ENCODE measurements at regions not wholly inside any gene's neighbourhood (a gene's known extent, or its start where the extent isn't known, plus 50 kb on each side); places are given as distances from the start of the nearest gene placed in this dataset.

GRCh38 chr12:32043928-32044549 lies 62.6 kb upstream of the BICD1 start:
- H3K4me3 ChIP-seq (ENCODE audit: low read length), result peak overlapping the region; percentile 51
- no peaks in the 10 kb centered on the region for H3K27me3 ChIP-seq (ENCODE audit: control insufficient read depth, insufficient read depth, low read length, poor library complexity, severe bottlenecking)
- no peak overlapping the region for H3K9ac ChIP-seq (ENCODE audit: extremely low read depth, low read length, poor library complexity, severe bottlenecking)
- Mint-ChIP-seq H3K9me3 (peaks cover 79% of the 10 kb centered on the region), H3K4me3 (no peak overlapping the region), H3K27ac (no peak overlapping the region), H3K4me1 (peaks cover 31% of the 10 kb centered on the region), H3K36me3 (ENCODE audit: low read depth) (peaks cover 33% of the 10 kb centered on the region), H3K27me3 (ENCODE audit: insufficient read depth) (peaks cover 2% of the 10 kb centered on the region)
- H3K27ac ChIP-seq (ENCODE audit: low read depth, low read length), result no peak overlapping the region
- peaks cover 55% of the 10 kb centered on the region for H3K9me3 ChIP-seq (ENCODE audit: control insufficient read depth, low read length)
- TF ChIP-seq, protein P1, sequence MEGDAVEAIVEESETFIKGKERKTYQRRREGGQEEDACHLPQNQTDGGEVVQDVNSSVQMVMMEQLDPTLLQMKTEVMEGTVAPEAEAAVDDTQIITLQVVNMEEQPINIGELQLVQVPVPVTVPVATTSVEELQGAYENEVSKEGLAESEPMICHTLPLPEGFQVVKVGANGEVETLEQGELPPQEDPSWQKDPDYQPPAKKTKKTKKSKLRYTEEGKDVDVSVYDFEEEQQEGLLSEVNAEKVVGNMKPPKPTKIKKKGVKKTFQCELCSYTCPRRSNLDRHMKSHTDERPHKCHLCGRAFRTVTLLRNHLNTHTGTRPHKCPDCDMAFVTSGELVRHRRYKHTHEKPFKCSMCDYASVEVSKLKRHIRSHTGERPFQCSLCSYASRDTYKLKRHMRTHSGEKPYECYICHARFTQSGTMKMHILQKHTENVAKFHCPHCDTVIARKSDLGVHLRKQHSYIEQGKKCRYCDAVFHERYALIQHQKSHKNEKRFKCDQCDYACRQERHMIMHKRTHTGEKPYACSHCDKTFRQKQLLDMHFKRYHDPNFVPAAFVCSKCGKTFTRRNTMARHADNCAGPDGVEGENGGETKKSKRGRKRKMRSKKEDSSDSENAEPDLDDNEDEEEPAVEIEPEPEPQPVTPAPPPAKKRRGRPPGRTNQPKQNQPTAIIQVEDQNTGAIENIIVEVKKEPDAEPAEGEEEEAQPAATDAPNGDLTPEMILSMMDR (conservative IDR thresholded peaks at IDR 0.05), result no peak
- WGBS, 2 experiments (ENCODE audit: insufficient coverage in 1 of 2, insufficient read length in 1 of 2), result 79 to 89% methylated on average over 8 to 9 of the region's 9 CpGs
- peaks cover 4% of the 10 kb centered on the region for H3K4me1 ChIP-seq (ENCODE audit: control insufficient read depth, insufficient read depth, low read length)
- no peaks in the 10 kb centered on the region for H3K36me3 ChIP-seq (ENCODE audit: control insufficient read depth, insufficient read depth, low read length)
- no peak for DNase-seq

- Histone ChIP-seq H3K4me1 (ENCODE audit: control insufficient read depth, insufficient read depth, low read length) (no peaks in the 10 kb centered on the region), H3K36me3 (ENCODE audit: control insufficient read depth, insufficient read depth, low read length) (no peaks in the 10 kb centered on the region), H3K4me3 (ENCODE audit: low read length) (no peak overlapping the region), H3K27ac (ENCODE audit: low read depth, low read length) (no peak overlapping the region), H3K9me3 (ENCODE audit: control insufficient read depth, low read length) (peaks cover 57% of the 10 kb centered on the region), H3K9ac (ENCODE audit: extremely low read depth, low read length, poor library complexity, severe bottlenecking) (no peak overlapping the region), H3K27me3 (ENCODE audit: control insufficient read depth, insufficient read depth, low read length, poor library complexity, severe bottlenecking) (no peaks in the 10 kb centered on the region)
- H3K4me1 Mint-ChIP-seq, result peaks cover 24% of the 10 kb centered on the region
- peak overlapping the region; percentile 76 for H3K27ac Mint-ChIP-seq
- H3K36me3 Mint-ChIP-seq (ENCODE audit: low read depth), result peaks cover 31% of the 10 kb centered on the region
- no peak for DNase-seq
- WGBS, 2 experiments (ENCODE audit: insufficient coverage in 1 of 2, insufficient read length in 1 of 2), result 67 to 83% methylated on average over 5 to 8 of the region's 8 CpGs
- no peak overlapping the region for H3K4me3 Mint-ChIP-seq
- TF ChIP-seq, protein P1 (conservative IDR thresholded peaks at IDR 0.05), result no peak
- peaks cover 82% of the 10 kb centered on the region for H3K9me3 Mint-ChIP-seq
- H3K27me3 Mint-ChIP-seq (ENCODE audit: insufficient read depth), result no peaks in the 10 kb centered on the region
These were observed 59.1 kb upstream of the BICD1 start for GRCh38 chr12:32047357-32048212.

DNA sequence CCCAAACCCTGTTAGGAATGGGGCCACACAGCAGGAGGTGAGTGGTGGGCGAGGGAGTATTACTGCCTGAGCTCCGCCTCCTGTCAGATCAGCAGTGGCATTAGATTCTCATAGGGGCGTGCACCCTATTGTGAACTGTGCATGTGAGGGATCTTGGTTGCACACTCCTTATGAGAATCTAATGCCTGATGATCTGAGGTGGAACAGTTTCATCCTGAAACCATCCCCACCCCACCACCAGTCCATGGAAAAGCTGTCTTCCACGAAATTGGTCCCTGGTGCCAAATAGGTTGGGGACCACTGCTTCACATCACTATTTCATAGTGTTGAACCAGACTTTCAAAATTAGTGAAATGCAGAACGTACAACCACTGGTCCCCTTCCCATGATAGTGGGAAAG lies 57.9 kb upstream of the BICD1 start:
- H3K9me3 ChIP-seq (ENCODE audit: control insufficient read depth, low read length), result peaks cover 53% of the 10 kb centered on the region
- Mint-ChIP-seq H3K36me3 (ENCODE audit: low read depth) (peaks cover 26% of the 10 kb centered on the region), H3K27ac (no peak overlapping the region), H3K9me3 (peaks cover 80% of the 10 kb centered on the region), H3K4me3 (no peak overlapping the region), H3K4me1 (peaks cover 26% of the 10 kb centered on the region), H3K27me3 (ENCODE audit: insufficient read depth) (no peaks in the 10 kb centered on the region)
- no peaks in the 10 kb centered on the region for H3K4me1 ChIP-seq (ENCODE audit: control insufficient read depth, insufficient read depth, low read length)
- no peaks in the 10 kb centered on the region for H3K36me3 ChIP-seq (ENCODE audit: control insufficient read depth, insufficient read depth, low read length)
- WGBS, 2 experiments (ENCODE audit: insufficient coverage in 1 of 2, insufficient read length in 1 of 2), result 87 to 100% methylated on average over 2 to 5 of the region's 5 CpGs
- no peak for DNase-seq
- H3K4me3 ChIP-seq (ENCODE audit: low read length), result peak overlapping the region; percentile 61
- no peak overlapping the region for H3K27ac ChIP-seq (ENCODE audit: low read depth, low read length)
- TF ChIP-seq, protein P1 (conservative IDR thresholded peaks at IDR 0.05), result no peak
- no peaks in the 10 kb centered on the region for H3K27me3 ChIP-seq (ENCODE audit: control insufficient read depth, insufficient read depth, low read length, poor library complexity, severe bottlenecking)
- no peak overlapping the region for H3K9ac ChIP-seq (ENCODE audit: extremely low read depth, low read length, poor library complexity, severe bottlenecking)
